K562 (cell line): ENCODE measurements at regions not wholly inside any gene's neighbourhood (a gene's known extent, or its start where the extent isn't known, plus 50 kb on each side); places are given as distances from the start of the nearest gene placed in this dataset.

Source experiments
- ATAC-seq: fragments of 200-7000 bp; cut with Tn5 transposase; 3 replicates; pipeline ENCODE4 v1.9.1; 2020; ENCODE audit warnings: moderate library complexity
- BruUV-seq: library from RNA; stranded (reverse); fragments of 400-500 nt; replicated peaks from 2 replicates; lab custom pipeline; 2021; lab: Mats Ljungman, UMichigan
- CTCF ChIA-PET: fragments of 300-600 bp; formaldehyde crosslinking; extraction: SDS; loops from one replicate; lab custom pipeline; 2021; ENCODE audit warnings: low intra/inter-chr PET ratio; lab: Yijun Ruan, JAX
- POLR2A ChIA-PET: fragments of 300-600, 350-650 bp; sonication (Branson Sonifier 250); formaldehyde crosslinking; extraction: SDS; loops from one replicate; lab custom pipeline; 2021; ENCODE audit warnings: antibody characterized with exemption, inconsistent platforms; lab: Yijun Ruan, JAX
- DNase-seq, 4 experiments: peaks; one replicate each; pipeline versions ENCODE4 v3.0.0 to v3.0.0-alpha.2; 2011 to 2018; ENCODE audit warnings: low spot score in 3 of 4, mixed read lengths in 3 of 4; ENCODE audit errors: extremely low read depth in 1 of 4
- FAIRE-seq: peaks from 2 replicates; lab custom pipeline; 2011; peaks lifted over from hg19 to GRCh38; lab: Jason Lieb, UNC
- H2AFZ ChIP-seq: 2 replicates; pipeline ENCODE4 v1.6.0; 2011; ENCODE audit warnings: low read depth, low read length, control low read depth, inconsistent platforms
- H3K27ac ChIP-seq: fragments of 200-600 bp; 3 replicates; pipeline ENCODE4 v1.8.0; 2011; ENCODE audit warnings: low read depth, mild to moderate bottlenecking, control low read depth, inconsistent platforms, low read length, moderate library complexity, mixed read lengths; ENCODE audit errors: extremely low read depth
- H3K27me3 ChIP-seq, 2 experiments: fragments of 300-600 bp in 1 of 2; 2 replicates in 1 of 2; 3 replicates in 1 of 2; pipeline versions ENCODE4 v1.6.0 to v1.8.0; 2011; ENCODE audit warnings: inconsistent platforms in 2 of 2, low read length in 2 of 2, mild to moderate bottlenecking in 1 of 2, mixed read lengths in 1 of 2, moderate library complexity in 1 of 2; ENCODE audit not compliant: control insufficient read depth in 2 of 2, insufficient read depth in 2 of 2
- H3K36me3 ChIP-seq: fragments of 300-600 bp; 3 replicates; pipeline ENCODE4 v1.8.0; 2011; ENCODE audit warnings: mild to moderate bottlenecking, low read length, inconsistent platforms; ENCODE audit not compliant: control insufficient read depth, insufficient read depth
- H3K4me1 ChIP-seq, 2 experiments: fragments of 200-600 bp in 1 of 2; replicated peaks in 1 of 2; 2 replicates in 1 of 2; 3 replicates in 1 of 2; pipeline versions ENCODE4 v1.5.1 to v1.8.0; 2011; ENCODE audit warnings: inconsistent platforms in 2 of 2, low read length in 2 of 2, mild to moderate bottlenecking in 1 of 2, mixed read lengths in 1 of 2, moderate library complexity in 1 of 2; ENCODE audit not compliant: control insufficient read depth in 2 of 2, insufficient read depth in 2 of 2
- H3K4me2 ChIP-seq: 2 replicates; pipeline ENCODE4 v1.6.1; 2011; ENCODE audit warnings: low read length, control low read depth, inconsistent platforms, mixed read lengths; ENCODE audit not compliant: insufficient read depth
- H3K4me3 ChIP-seq: fragments of 200-600 bp; sonication (generic), shearing (Covaris generic); 2 replicates; pipeline ENCODE4 v1.5.1; 2016; ENCODE audit warnings: control low read depth, inconsistent platforms
- H3K79me2 ChIP-seq: fragments of 200-600 bp; 3 replicates; pipeline ENCODE4 v1.8.0; 2011; ENCODE audit warnings: low read length, inconsistent platforms; ENCODE audit not compliant: control insufficient read depth, insufficient read depth
- H3K9ac ChIP-seq, 2 experiments: 2 replicates each; pipeline versions ENCODE4 v1.6.0 to v1.6.1; 2011; ENCODE audit warnings: low read depth in 2 of 2, low read length in 2 of 2, control low read depth in 1 of 2, inconsistent platforms in 1 of 2, mild to moderate bottlenecking in 1 of 2, mixed read lengths in 1 of 2; ENCODE audit not compliant: insufficient read depth in 1 of 2
- H3K9me1 ChIP-seq: one replicate; pipeline ENCODE4 v1.6.0; 2011; ENCODE audit warnings: inconsistent platforms, mild to moderate bottlenecking, low read length, moderate library complexity; ENCODE audit not compliant: control insufficient read depth, insufficient read depth
- H3K9me3 ChIP-seq: replicated peaks from 2 replicates; pipeline ENCODE4 v1.5.1; 2011; ENCODE audit warnings: low read depth, low read length, inconsistent platforms; ENCODE audit not compliant: control insufficient read depth, insufficient read depth
- H4K20me1 ChIP-seq: replicated peaks from 2 replicates; pipeline ENCODE4 v1.6.1; 2011; ENCODE audit warnings: low read length, inconsistent platforms, mixed read lengths; ENCODE audit not compliant: control insufficient read depth, insufficient read depth
- EWSR1 ChIP-seq: fragments of 450-650 bp; IDR thresholded peaks from 2 replicates; pipeline ENCODE4 v1.6.1; 2018; ENCODE audit warnings: borderline replicate concordance, mild to moderate bottlenecking, low read depth, moderate library complexity; ENCODE audit not compliant: partially characterized antibody
- HIVEP1 ChIP-seq: fragments of 250-450 bp; sonication (Bioruptor Pico); IDR thresholded peaks from 2 replicates; pipeline ENCODE4 v1.4.0; 2020; ENCODE audit warnings: mild to moderate bottlenecking
- JUND ChIP-seq, 2 experiments: IDR thresholded peaks; 2 replicates in 1 of 2; 3 replicates in 1 of 2; pipeline ENCODE4 v1.6.1; 2011; ENCODE audit warnings: borderline replicate concordance in 2 of 2, low read depth in 2 of 2, low read length in 2 of 2, improper control_type of control experiment in 1 of 2, missing biosample characterization in 1 of 2, missing genetic modification characterization in 1 of 2, missing genetic modification reagents in 1 of 2
- KLF16 ChIP-seq: IDR thresholded peaks from 2 replicates; pipeline ENCODE4 v1.6.1; 2016; ENCODE audit warnings: antibody characterized with exemption
- MGA ChIP-seq: fragments of 450-650 bp; IDR thresholded peaks from 2 replicates; pipeline ENCODE4 v1.6.1; 2016; ENCODE audit warnings: mild to moderate bottlenecking, moderate library complexity
- SMC3 ChIP-seq: conservative IDR thresholded peaks from 2 replicates; pipeline ENCODE4 v1.6.1; 2011; ENCODE audit warnings: low read depth, low read length, improper control_type of control experiment; ENCODE audit not compliant: insufficient read depth
- SP2 ChIP-seq: IDR thresholded peaks from 2 replicates; pipeline ENCODE4 v1.6.1; 2011; ENCODE audit warnings: mild to moderate bottlenecking, low read depth, low read length, moderate library complexity; ENCODE audit not compliant: poor library complexity, severe bottlenecking; ENCODE audit errors: extremely low read depth
- WGBS: fragments of 100-300 bp; shearing (Covaris generic); methylation state at CpG from one replicate; pipeline ENCODE4 v1.1.6; 2016; ENCODE audit warnings: low coverage, mixed read lengths; ENCODE audit not compliant: insufficient coverage; ENCODE audit errors: missing lambda C conversion rate; 5-methylcytosine and 5-hydroxymethylcytosine counted together
- in situ Hi-C: fragments of 300-500 bp; cut with MboI; formaldehyde crosslinking; loops from 4 replicates; pipeline ENCODE4 v1.15.0; 2018; ENCODE audit warnings: inconsistent platforms, mixed read lengths
- intact Hi-C: fragments of 100-400 bp; cut with micrococcal nuclease; formaldehyde crosslinking; loops from 2 replicates; pipeline ENCODE4 v1.14.2; 2022
- TF ChIP-seq, protein P1 (sequence below): fragments of 450-650 bp; formaldehyde crosslinking; IDR thresholded peaks from 2 replicates; pipeline ENCODE4 v1.4.0; 2020; ENCODE audit warnings: mild to moderate bottlenecking, mixed read lengths

DNA sequence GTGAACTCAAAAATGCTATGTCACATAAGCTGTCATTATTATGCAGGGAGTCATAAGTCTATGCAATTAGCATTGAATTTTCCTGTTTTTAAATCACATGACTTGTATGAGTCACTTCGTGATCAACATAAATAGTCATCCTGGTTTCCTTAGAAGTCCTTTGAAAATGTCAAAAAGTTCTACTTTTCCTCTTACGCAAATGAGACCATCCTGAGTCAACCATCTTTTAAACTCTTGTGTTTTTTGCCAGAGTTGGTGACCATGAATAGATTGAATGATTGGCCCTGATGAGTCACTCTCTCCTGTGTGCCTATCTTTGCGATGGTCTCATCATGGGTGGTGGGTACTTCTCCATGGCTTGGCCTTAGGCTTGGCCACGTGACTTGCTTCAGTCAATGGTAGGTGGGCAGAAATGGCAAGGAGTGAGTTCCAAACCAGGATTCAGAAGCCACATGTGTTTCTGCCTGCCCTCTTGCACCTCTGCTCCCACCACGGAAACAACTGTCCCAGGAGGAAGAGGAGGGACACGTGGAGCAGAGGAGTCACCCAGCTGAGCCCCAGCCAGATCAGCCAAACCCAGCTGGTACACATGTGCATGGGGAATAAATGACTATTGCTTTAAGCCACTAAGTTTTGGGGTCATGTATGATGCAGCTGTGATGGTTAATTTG, 123.5 kb upstream of the CACNA1A start:
- BruUV-seq: no TSS peak
- POLR2A ChIA-PET: no interaction called here
- no peaks in the 10 kb centered on the region for H3K9me1 ChIP-seq
- no peak overlapping the region for H3K27ac ChIP-seq
- H3K79me2 ChIP-seq: no peaks in the 10 kb centered on the region
- in situ Hi-C loops (no loop called here), intact Hi-C loops (no loop called here)
- no peaks in the 10 kb centered on the region for H4K20me1 ChIP-seq
- CTCF ChIA-PET: no interaction called here
- ATAC-seq: no peak
- no peaks in the 10 kb centered on the region for H3K4me1 ChIP-seq
- H2AFZ ChIP-seq: no peak overlapping the region
- H3K27me3 ChIP-seq: peaks cover 3 to 19% of the 10 kb centered on the region in 2 experiments; a peak in 4 of 5 replicates
- no peaks in the 10 kb centered on the region for H3K36me3 ChIP-seq
- H3K9me3 ChIP-seq: no peaks in the 10 kb centered on the region
- WGBS: 2% methylated on average over 6 of the region's 6 CpGs
- no peak overlapping the region for H3K9ac ChIP-seq
- FAIRE-seq: no peak
- no peak for DNase-seq
- H3K4me3 ChIP-seq: no peak overlapping the region
- H3K4me2 ChIP-seq: no peak overlapping the region
- TF ChIP-seq HIVEP1 (CRISPR knock-in tag) (no peak), EWSR1 (no peak), KLF16 (no peak), MGA (no peak), SP2 (no peak), JUND (IDR thresholded peaks at IDR 0.05; ENCODE audit: borderline replicate concordance, low read depth, low read length) (no peak), JUND (tag; IDR thresholded peaks at IDR 0.05; ENCODE audit: borderline replicate concordance, low read depth, low read length) (peak; percentile 65; the same call in 1 of the 3 replicates), SMC3 (no peak)
- TF ChIP-seq, protein P1, sequence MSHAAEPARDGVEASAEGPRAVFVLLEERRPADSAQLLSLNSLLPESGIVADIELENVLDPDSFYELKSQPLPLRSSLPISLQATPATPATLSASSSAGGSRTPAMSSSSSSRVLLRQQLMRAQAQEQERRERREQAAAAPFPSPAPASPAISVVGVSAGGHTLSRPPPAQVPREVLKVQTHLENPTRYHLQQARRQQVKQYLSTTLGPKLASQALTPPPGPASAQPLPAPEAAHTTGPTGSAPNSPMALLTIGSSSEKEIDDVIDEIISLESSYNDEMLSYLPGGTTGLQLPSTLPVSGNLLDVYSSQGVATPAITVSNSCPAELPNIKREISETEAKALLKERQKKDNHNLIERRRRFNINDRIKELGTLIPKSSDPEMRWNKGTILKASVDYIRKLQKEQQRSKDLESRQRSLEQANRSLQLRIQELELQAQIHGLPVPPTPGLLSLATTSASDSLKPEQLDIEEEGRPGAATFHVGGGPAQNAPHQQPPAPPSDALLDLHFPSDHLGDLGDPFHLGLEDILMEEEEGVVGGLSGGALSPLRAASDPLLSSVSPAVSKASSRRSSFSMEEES (CRISPR knock-in tag): peak; percentile 72
